ENCODE measurements at regions not wholly inside any gene's neighbourhood (a gene's known extent, or its start where the extent isn't known, plus 50 kb on each side); places are given as distances from the start of the nearest gene placed in this dataset.

GRCh38 chr3:66625505-66626216, 124.8 kb upstream of the LRIG1 start:
- no peak for TF ChIP-seq POLR2A (IDR thresholded peaks at IDR 0.05)
- no peak for TF ChIP-seq CTCF (IDR thresholded peaks at IDR 0.05)
